B cell (primary cell): ENCODE measurements at regions not wholly inside any gene's neighbourhood (a gene's known extent, or its start where the extent isn't known, plus 50 kb on each side); places are given as distances from the start of the nearest gene placed in this dataset.

Experiments used
- ATAC-seq: fragments of 200-7000 bp; cut with Tn5 transposase; one replicate; pipeline ENCODE4 v1.10.0; 2021; ENCODE audit warnings: low read depth, mild to moderate bottlenecking, moderate number of reproducible peaks, moderate library complexity
- CTCF ChIA-PET: fragments of 350-600 bp; sonication (Branson Sonifier 250); formaldehyde crosslinking; loops from one replicate; lab custom pipeline; 2021; ENCODE audit warnings: antibody characterized with exemption, inconsistent platforms; lab: Charles Lee
- POLR2A ChIA-PET: fragments of 350-600 bp; sonication (Branson Sonifier 250); formaldehyde crosslinking; loops from one replicate; lab custom pipeline; 2021; ENCODE audit warnings: antibody characterized with exemption; lab: Charles Lee
- DNase-seq: peaks from one replicate; pipeline ENCODE4 v3.0.0; 2013
- H2AFZ ChIP-seq: 2 replicates; pipeline ENCODE4 v1.6.1; 2012; ENCODE audit warnings: mild to moderate bottlenecking, low read depth, low read length; ENCODE audit not compliant: insufficient read depth, poor library complexity, severe bottlenecking
- H3K27ac ChIP-seq, 2 donors: 1 replicate in 1 of 2; 2 replicates in 1 of 2; pipeline ENCODE4 v1.5.1; 2012 to 2013; ENCODE audit warnings: low read length in 2 of 2, mild to moderate bottlenecking in 2 of 2, moderate library complexity in 1 of 2
- H3K27me3 ChIP-seq, 4 experiments: fragments of 200-600 bp in 1 of 4; sonication (generic) in 1 of 4; replicated peaks in 1 of 4; 1 replicate in 2 of 4; 2 replicates in 2 of 4; pipeline versions ENCODE4 v1.6.1 to v1.7.0; 2013 to 2016; ENCODE audit warnings: low read length in 3 of 4, mild to moderate bottlenecking in 2 of 4, mixed read lengths in 1 of 4, moderate library complexity in 1 of 4; ENCODE audit not compliant: insufficient read depth in 4 of 4, control insufficient read depth in 3 of 4; ENCODE audit errors: control extremely low read depth in 1 of 4
- H3K36me3 ChIP-seq, 2 experiments: replicated peaks in 1 of 2; 1 replicate in 1 of 2; 2 replicates in 1 of 2; pipeline versions ENCODE4 v1.6.1 to v1.7.1; 2013; ENCODE audit warnings: low read length in 1 of 2; ENCODE audit not compliant: insufficient read depth in 2 of 2, control insufficient read depth in 1 of 2; ENCODE audit errors: control extremely low read depth in 1 of 2, extremely low read depth in 1 of 2
- H3K4me1 ChIP-seq, 2 donors: fragments of 200-600 bp in 1 of 2; sonication (generic) in 1 of 2; 1 replicate in 1 of 2; 2 replicates in 1 of 2; pipeline versions ENCODE4 v1.5.1 to v1.6.1; 2013 to 2017; ENCODE audit warnings: low read length in 2 of 2; ENCODE audit not compliant: control insufficient read depth in 2 of 2, insufficient read depth in 2 of 2
- H3K4me2 ChIP-seq: replicated peaks from 2 replicates; pipeline ENCODE3; 2012; ENCODE audit warnings: mild to moderate bottlenecking, low read depth, low read length; ENCODE audit not compliant: poor library complexity, severe bottlenecking
- H3K4me3 ChIP-seq, 5 experiments: fragments of 200-600 bp in 1 of 5; sonication (generic) in 1 of 5; 1 replicate in 3 of 5; 2 replicates in 2 of 5; pipeline versions ENCODE4 v1.5.1 to v1.7.0; 2011 to 2016; ENCODE audit warnings: low read length in 4 of 5, mild to moderate bottlenecking in 4 of 5, low read depth in 2 of 5, control low read depth in 1 of 5, moderate library complexity in 1 of 5; ENCODE audit not compliant: insufficient read depth in 1 of 5; ENCODE audit errors: control extremely low read depth in 1 of 5, extremely low read depth in 1 of 5
- H3K79me2 ChIP-seq: fragments of 200-600 bp; sonication (generic); one replicate; pipeline ENCODE4 v1.6.0; 2016; ENCODE audit warnings: low read length; ENCODE audit not compliant: control insufficient read depth, insufficient read depth
- H3K9ac ChIP-seq: fragments of 200-600 bp; sonication (generic); 2 replicates; pipeline ENCODE4 v1.6.1; 2017; ENCODE audit warnings: mild to moderate bottlenecking, low read length, moderate library complexity
- H3K9me3 ChIP-seq, 3 donors: one replicate each; pipeline versions ENCODE4 v1.6.1 to v1.7.1; 2013; ENCODE audit warnings: low read length in 2 of 3; ENCODE audit not compliant: control insufficient read depth in 2 of 3, insufficient read depth in 1 of 3; ENCODE audit errors: control extremely low read depth in 1 of 3
- H4K20me1 ChIP-seq: 2 replicates; pipeline ENCODE4 v1.6.0; 2012; ENCODE audit warnings: mild to moderate bottlenecking, low read length; ENCODE audit not compliant: insufficient read depth, control insufficient read depth, poor library complexity, severe bottlenecking
- H3K27ac Mint-ChIP-seq: one replicate; pipeline ENCODE4 v1.8.0; 2021; ENCODE audit warnings: mixed read lengths
- H3K27me3 Mint-ChIP-seq: one replicate; pipeline ENCODE4 v1.8.0; 2021; ENCODE audit warnings: mixed read lengths
- H3K4me1 Mint-ChIP-seq: one replicate; pipeline ENCODE4 v1.8.0; 2021; ENCODE audit warnings: mixed read lengths
- H3K4me3 Mint-ChIP-seq: one replicate; pipeline ENCODE4 v1.8.0; 2021; ENCODE audit warnings: mixed read lengths
- H3K9me3 Mint-ChIP-seq: one replicate; pipeline ENCODE4 v1.8.0; 2022; ENCODE audit warnings: mixed read lengths; ENCODE audit not compliant: insufficient read depth
- EZH2 ChIP-seq: IDR thresholded peaks from 2 replicates; pipeline ENCODE4 v1.6.1; 2012; ENCODE audit warnings: borderline replicate concordance, low read depth, mild to moderate bottlenecking, moderate library complexity, low read length; ENCODE audit not compliant: insufficient read depth, poor library complexity, severe bottlenecking
- WGBS: methylation state at CpG from one replicate; pipeline ENCODE4 v1.1.5; 2013; ENCODE audit warnings: missing lambda C conversion rate; ENCODE audit not compliant: insufficient coverage; 5-methylcytosine and 5-hydroxymethylcytosine counted together
- intact Hi-C: fragments of 100-400 bp; cut with micrococcal nuclease; formaldehyde crosslinking; loops from one replicate; pipeline ENCODE4 v1.10.0; 2022
- TF ChIP-seq, protein P1 (sequence below): fragments of 200-600 bp; IDR thresholded peaks from one replicate; pipeline ENCODE4 v1.8.0; 2022; ENCODE audit warnings: antibody characterized with exemption, mild to moderate bottlenecking

GRCh38 chr4:31548823-31549222 is 828.7 kb downstream of the PCDH7 start:
- TF ChIP-seq, protein P1, sequence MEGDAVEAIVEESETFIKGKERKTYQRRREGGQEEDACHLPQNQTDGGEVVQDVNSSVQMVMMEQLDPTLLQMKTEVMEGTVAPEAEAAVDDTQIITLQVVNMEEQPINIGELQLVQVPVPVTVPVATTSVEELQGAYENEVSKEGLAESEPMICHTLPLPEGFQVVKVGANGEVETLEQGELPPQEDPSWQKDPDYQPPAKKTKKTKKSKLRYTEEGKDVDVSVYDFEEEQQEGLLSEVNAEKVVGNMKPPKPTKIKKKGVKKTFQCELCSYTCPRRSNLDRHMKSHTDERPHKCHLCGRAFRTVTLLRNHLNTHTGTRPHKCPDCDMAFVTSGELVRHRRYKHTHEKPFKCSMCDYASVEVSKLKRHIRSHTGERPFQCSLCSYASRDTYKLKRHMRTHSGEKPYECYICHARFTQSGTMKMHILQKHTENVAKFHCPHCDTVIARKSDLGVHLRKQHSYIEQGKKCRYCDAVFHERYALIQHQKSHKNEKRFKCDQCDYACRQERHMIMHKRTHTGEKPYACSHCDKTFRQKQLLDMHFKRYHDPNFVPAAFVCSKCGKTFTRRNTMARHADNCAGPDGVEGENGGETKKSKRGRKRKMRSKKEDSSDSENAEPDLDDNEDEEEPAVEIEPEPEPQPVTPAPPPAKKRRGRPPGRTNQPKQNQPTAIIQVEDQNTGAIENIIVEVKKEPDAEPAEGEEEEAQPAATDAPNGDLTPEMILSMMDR, result no peak
- TF ChIP-seq EZH2, result no peak
- H3K9ac ChIP-seq, result no peak overlapping the region
- H3K4me3 ChIP-seq, result no peak overlapping the region
- POLR2A ChIA-PET, result no interaction called here
- no peaks in the 10 kb centered on the region for H3K4me1 Mint-ChIP-seq
- no peak overlapping the region for H2AFZ ChIP-seq
- no peak overlapping the region for H3K4me3 Mint-ChIP-seq
- intact Hi-C loops, result no loop called here
- CTCF ChIA-PET, result no interaction called here
- H3K9me3 Mint-ChIP-seq, result no peaks in the 10 kb centered on the region
- no peak overlapping the region for H3K4me2 ChIP-seq
- ATAC-seq (no peak), DNase-seq (no peak)
- no peaks in the 10 kb centered on the region for H3K4me1 ChIP-seq
- H3K79me2 ChIP-seq, result no peaks in the 10 kb centered on the region
- 75% methylated on average over 1 of the region's 2 CpGs for WGBS
- H3K27me3 Mint-ChIP-seq, result no peaks in the 10 kb centered on the region
- no peaks in the 10 kb centered on the region for H3K36me3 ChIP-seq
- H4K20me1 ChIP-seq, result no peaks in the 10 kb centered on the region
- H3K27ac ChIP-seq, result no peak overlapping the region
- H3K27me3 ChIP-seq, result no peaks in the 10 kb centered on the region
- H3K27ac Mint-ChIP-seq, result no peak overlapping the region
- no peaks in the 10 kb centered on the region for H3K9me3 ChIP-seq

GRCh38 chr4:31549256-31549655 is 829.1 kb downstream of the PCDH7 start:
- Mint-ChIP-seq H3K9me3 (no peaks in the 10 kb centered on the region), H3K27me3 (no peaks in the 10 kb centered on the region), H3K4me1 (no peaks in the 10 kb centered on the region), H3K27ac (no peak overlapping the region), H3K4me3 (no peak overlapping the region)
- H3K9ac ChIP-seq, result no peak overlapping the region
- H2AFZ ChIP-seq, result no peak overlapping the region
- H3K9me3 ChIP-seq, result no peaks in the 10 kb centered on the region
- no peaks in the 10 kb centered on the region for H3K4me1 ChIP-seq
- intact Hi-C loops, result no loop called here
- H3K4me2 ChIP-seq, result no peak overlapping the region
- TF ChIP-seq EZH2, result no peak
- TF ChIP-seq, protein P1, result no peak
- ATAC-seq (no peak), DNase-seq (no peak)
- no peaks in the 10 kb centered on the region for H3K79me2 ChIP-seq
- H3K27me3 ChIP-seq, result no peaks in the 10 kb centered on the region
- no peaks in the 10 kb centered on the region for H3K36me3 ChIP-seq
- H4K20me1 ChIP-seq, result no peaks in the 10 kb centered on the region
- no peak overlapping the region for H3K27ac ChIP-seq
- POLR2A ChIA-PET, result no interaction called here
- CTCF ChIA-PET, result no interaction called here
- no peak overlapping the region for H3K4me3 ChIP-seq
- WGBS, result 100% methylated on average over 1 of the region's 1 CpG
